GM12878 (cell line): ENCODE measurements at regions not wholly inside any gene's neighbourhood (a gene's known extent, or its start where the extent isn't known, plus 50 kb on each side); places are given as distances from the start of the nearest gene placed in this dataset.

Experiments used
- ATAC-seq: fragments of 200-7000 bp; cut with Tn5 transposase; 3 replicates; pipeline ENCODE4 v1.9.1; 2020; ENCODE audit warnings: mild to moderate bottlenecking, moderate library complexity
- BruUV-seq: library from RNA; stranded (reverse); fragments of 400-500 nt; replicated peaks from 2 replicates; lab custom pipeline; 2021; lab: Mats Ljungman, UMichigan
- CTCF ChIA-PET: fragments of 300-600 bp; sonication (Branson Sonifier 250); formaldehyde crosslinking; extraction: SDS; loops from one replicate; lab custom pipeline; 2021; ENCODE audit warnings: inconsistent platforms; lab: Yijun Ruan, JAX
- POLR2A ChIA-PET: fragments of 350-600 bp; formaldehyde crosslinking; extraction: SDS; loops from one replicate; lab custom pipeline; 2021; ENCODE audit warnings: inconsistent platforms; lab: Charles Lee
- RAD21 ChIA-PET: fragments of 300-600 bp; sonication (Branson Sonifier 250); formaldehyde crosslinking; loops from one replicate; lab custom pipeline; 2023; ENCODE audit warnings: antibody characterized with exemption; ENCODE audit not compliant: unreplicated experiment; lab: Charles Lee
- SMC1A ChIA-PET: fragments of 300-600 bp; sonication (Branson Sonifier 250); formaldehyde crosslinking; loops from one replicate; lab custom pipeline; 2023; ENCODE audit not compliant: unreplicated experiment, uncharacterized antibody; lab: Charles Lee
- DNase-seq: peaks from one replicate; pipeline ENCODE4 v3.0.0-alpha.2; 2011; ENCODE audit warnings: low read depth, low spot score
- FAIRE-seq: peaks from 3 replicates; lab custom pipeline; 2011; peaks lifted over from hg19 to GRCh38; lab: Jason Lieb, UNC
- H2AFZ ChIP-seq: 2 replicates; pipeline ENCODE4 v1.6.0; 2011; ENCODE audit warnings: low read depth, low read length, control low read depth; ENCODE audit not compliant: control insufficient read depth
- H3K27ac ChIP-seq: 2 replicates; pipeline ENCODE4 v1.5.1; 2011; ENCODE audit warnings: control low read depth; ENCODE audit not compliant: control insufficient read depth, insufficient read depth
- H3K27me3 ChIP-seq, 2 experiments: replicated peaks in 1 of 2; 2 replicates each; pipeline versions ENCODE4 v1.6.0 to v1.6.1; 2011; ENCODE audit warnings: low read length in 1 of 2; ENCODE audit not compliant: control insufficient read depth in 2 of 2, insufficient read depth in 2 of 2
- H3K36me3 ChIP-seq, 2 experiments: 2 replicates each; pipeline ENCODE4 v1.5.1; 2011; ENCODE audit warnings: low read length in 1 of 2; ENCODE audit not compliant: control insufficient read depth in 2 of 2, insufficient read depth in 2 of 2
- H3K4me1 ChIP-seq: 2 replicates; pipeline ENCODE4 v1.6.1; 2011; ENCODE audit warnings: mild to moderate bottlenecking, low read length, moderate library complexity, mixed read lengths; ENCODE audit not compliant: control insufficient read depth, insufficient read depth
- H3K4me2 ChIP-seq: 2 replicates; pipeline ENCODE4 v1.6.0; 2011; ENCODE audit warnings: control low read depth; ENCODE audit not compliant: control insufficient read depth, insufficient read depth
- H3K4me3 ChIP-seq: fragments of 200-600 bp; sonication (generic); 2 replicates; pipeline ENCODE4 v1.5.1; 2016
- H3K79me2 ChIP-seq: 2 replicates; pipeline ENCODE4 v1.6.0; 2011; ENCODE audit warnings: low read length; ENCODE audit not compliant: control insufficient read depth, insufficient read depth
- H3K9ac ChIP-seq: 2 replicates; pipeline ENCODE4 v1.8.0; 2011; ENCODE audit warnings: low read length, control low read depth, mixed read lengths; ENCODE audit not compliant: control insufficient read depth, insufficient read depth
- H3K9me3 ChIP-seq: replicated peaks from 3 replicates; pipeline ENCODE4 v1.5.1; 2011; ENCODE audit warnings: mild to moderate bottlenecking, low read length; ENCODE audit not compliant: control insufficient read depth, insufficient read depth
- H4K20me1 ChIP-seq: 2 replicates; pipeline ENCODE4 v1.6.0; 2011; ENCODE audit not compliant: control insufficient read depth, insufficient read depth
- ATF7 ChIP-seq: fragments of 450-650 bp; IDR thresholded peaks from 2 replicates; pipeline ENCODE4 v1.6.1; 2016; ENCODE audit warnings: low read depth, mild to moderate bottlenecking
- BCL3 ChIP-seq: IDR thresholded peaks from 2 replicates; pipeline ENCODE4 v1.6.1; 2011; ENCODE audit warnings: borderline replicate concordance, low read depth, mild to moderate bottlenecking, moderate library complexity, low read length; ENCODE audit not compliant: insufficient read depth, poor library complexity, severe bottlenecking
- CUX1 ChIP-seq: IDR thresholded peaks from 2 replicates; pipeline ENCODE4 v1.6.1; 2012; ENCODE audit warnings: improper control_type of control experiment, low read depth, low read length; ENCODE audit not compliant: insufficient replicate concordance
- EED ChIP-seq: sonication (generic); IDR thresholded peaks from 2 replicates; pipeline ENCODE4 v1.6.1; 2016; ENCODE audit warnings: antibody characterized with exemption, low read depth
- HSF1 ChIP-seq: fragments of 150-350 bp; IDR thresholded peaks from 2 replicates; pipeline ENCODE4 v1.6.1; 2014; ENCODE audit warnings: mild to moderate bottlenecking, low read depth, low read length
- IRF3 ChIP-seq: fragments of 450-650 bp; IDR thresholded peaks from 2 replicates; pipeline ENCODE4 v1.6.1; 2014; ENCODE audit warnings: mild to moderate bottlenecking
- IRF4 ChIP-seq: IDR thresholded peaks from 2 replicates; pipeline ENCODE4 v1.6.1; 2011; ENCODE audit warnings: low read depth, low read length
- MAX ChIP-seq: IDR thresholded peaks from 2 replicates; pipeline ENCODE4 v1.6.1; 2012; ENCODE audit warnings: low read depth, low read length, improper control_type of control experiment
- MLLT1 ChIP-seq: fragments of 450-650 bp; IDR thresholded peaks from 2 replicates; pipeline ENCODE4 v1.6.1; 2016; ENCODE audit warnings: mild to moderate bottlenecking
- MYB ChIP-seq: fragments of 150-350 bp; IDR thresholded peaks from 2 replicates; pipeline ENCODE4 v1.6.1; 2014; ENCODE audit warnings: mild to moderate bottlenecking, low read depth, low read length, borderline replicate concordance
- NFYA ChIP-seq: IDR thresholded peaks from 2 replicates; pipeline ENCODE4 v1.6.1; 2011; ENCODE audit warnings: low read depth, mild to moderate bottlenecking, low read length, improper control_type of control experiment, borderline replicate concordance
- PML ChIP-seq: IDR thresholded peaks from 2 replicates; pipeline ENCODE4 v1.6.1; 2012; ENCODE audit warnings: low read length, inconsistent platforms
- POLR2A ChIP-seq: IDR thresholded peaks from 2 replicates; pipeline ENCODE4 v1.6.1; 2011; ENCODE audit warnings: low read depth, mild to moderate bottlenecking, low read length
- POLR2AphosphoS2 ChIP-seq: IDR thresholded peaks from 2 replicates; pipeline ENCODE4 v1.6.1; 2011; ENCODE audit warnings: low read depth, mild to moderate bottlenecking, low read length, improper control_type of control experiment, moderate library complexity
- WGBS: methylation state at CpG from one replicate; pipeline ENCODE4 v1.1.6; 2016; ENCODE audit warnings: low lambda C conversion rate; ENCODE audit not compliant: insufficient replicate concordance, insufficient coverage; ENCODE audit errors: missing lambda C conversion rate; 5-methylcytosine and 5-hydroxymethylcytosine counted together
- in situ Hi-C: fragments of 300-500 bp; cut with MboI; formaldehyde crosslinking; loops from 9 replicates; pipeline ENCODE4 v1.14.3; 2018; ENCODE audit warnings: mixed read lengths
- intact Hi-C: fragments of 100-400 bp; cut with micrococcal nuclease; formaldehyde crosslinking; loops from one replicate; pipeline ENCODE4 v1.14.2; 2022; ENCODE audit not compliant: unreplicated experiment

GRCh38 chr11:121755906-121756305 is 303.1 kb upstream of the SORL1-AS1 start:
- no TSS peak for BruUV-seq
- no peak for TF ChIP-seq POLR2AphosphoS2
- TF ChIP-seq PML = no peak
- no peak for TF ChIP-seq IRF3
- TF ChIP-seq BCL3 = no peak
- TF ChIP-seq NFYA = no peak
- no peak for TF ChIP-seq MLLT1
- TF ChIP-seq POLR2A = no peak
- no peak for TF ChIP-seq EED
- no peak for TF ChIP-seq HSF1
- no peak for TF ChIP-seq ATF7
- TF ChIP-seq MYB = no peak
- no peak for TF ChIP-seq IRF4
- no peak for TF ChIP-seq MAX
- TF ChIP-seq CUX1 = no peak

More at GRCh38 chr11:121755906-121756305, 303.1 kb upstream of the SORL1-AS1 start:
- Histone ChIP-seq H3K9me3 (no peaks in the 10 kb centered on the region), H2AFZ (no peak overlapping the region), H3K27ac (no peak overlapping the region), H3K27me3 (no peaks in the 10 kb centered on the region; a peak in 1 of 4 replicates), H3K9ac (no peak overlapping the region), H3K36me3 (no peaks in the 10 kb centered on the region), H3K4me3 (no peak overlapping the region), H4K20me1 (no peaks in the 10 kb centered on the region), H3K79me2 (no peaks in the 10 kb centered on the region), H3K4me1 (no peaks in the 10 kb centered on the region), H3K4me2 (no peak overlapping the region)
- no peak for ATAC-seq
- WGBS = 2% methylated on average over 3 of the region's 3 CpGs
- intact Hi-C loops (no loop called here), in situ Hi-C loops (no loop called here)
- CTCF ChIA-PET = no interaction called here
- RAD21 ChIA-PET = no interaction called here
- FAIRE-seq = no peak
- SMC1A ChIA-PET = no interaction called here
- no peak for DNase-seq
- POLR2A ChIA-PET = no interaction called here
